H1 (cell line): ENCODE measurements at regions not wholly inside any gene's neighbourhood (a gene's known extent, or its start where the extent isn't known, plus 50 kb on each side); places are given as distances from the start of the nearest gene placed in this dataset.

ENCODE experiments used
- ATF3 ChIP-seq: IDR thresholded peaks from 2 replicates; pipeline ENCODE4 v1.6.1; 2011; ENCODE audit warnings: low read depth, mild to moderate bottlenecking, low read length; ENCODE audit not compliant: insufficient read depth
- CTCF ChIP-seq, 3 experiments: IDR thresholded peaks; 1 replicate in 2 of 3; 2 replicates in 1 of 3; pipeline versions ENCODE4 v1.5.1 to v1.6.1; 2011; ENCODE audit warnings: low read length in 3 of 3, mild to moderate bottlenecking in 3 of 3, inconsistent platforms in 2 of 3, low read depth in 1 of 3, moderate library complexity in 1 of 3; ENCODE audit not compliant: insufficient read depth in 1 of 3; ENCODE audit errors: control extremely low read depth in 1 of 3
- EP300 ChIP-seq, 2 experiments: IDR thresholded peaks; 1 replicate in 1 of 2; 2 replicates in 1 of 2; pipeline ENCODE4 v1.6.1; 2011 to 2012; ENCODE audit warnings: low read depth in 2 of 2, low read length in 2 of 2, mild to moderate bottlenecking in 2 of 2, borderline replicate concordance in 1 of 2, inconsistent platforms in 1 of 2, moderate library complexity in 1 of 2
- KDM5A ChIP-seq: fragments of 200-600 bp; IDR thresholded peaks from 2 replicates; pipeline ENCODE4 v1.7.1; 2012; ENCODE audit warnings: mild to moderate bottlenecking, low read length, inconsistent platforms, mixed read lengths
- POLR2A ChIP-seq, 2 experiments: IDR thresholded peaks; 1 replicate in 1 of 2; 2 replicates in 1 of 2; pipeline ENCODE4 v1.6.1; 2011; ENCODE audit warnings: low read depth in 2 of 2, low read length in 2 of 2, mild to moderate bottlenecking in 2 of 2; ENCODE audit errors: control extremely low read depth in 1 of 2
- ZNF274 ChIP-seq: IDR thresholded peaks from 2 replicates; pipeline ENCODE4 v1.7.0; 2012; ENCODE audit warnings: low read length, borderline replicate concordance; ENCODE audit errors: extremely low read depth
- TF ChIP-seq, protein P1 (sequence below): IDR thresholded peaks from 2 replicates; pipeline ENCODE4 v1.6.1; 2012; ENCODE audit warnings: inconsistent platforms

DNA sequence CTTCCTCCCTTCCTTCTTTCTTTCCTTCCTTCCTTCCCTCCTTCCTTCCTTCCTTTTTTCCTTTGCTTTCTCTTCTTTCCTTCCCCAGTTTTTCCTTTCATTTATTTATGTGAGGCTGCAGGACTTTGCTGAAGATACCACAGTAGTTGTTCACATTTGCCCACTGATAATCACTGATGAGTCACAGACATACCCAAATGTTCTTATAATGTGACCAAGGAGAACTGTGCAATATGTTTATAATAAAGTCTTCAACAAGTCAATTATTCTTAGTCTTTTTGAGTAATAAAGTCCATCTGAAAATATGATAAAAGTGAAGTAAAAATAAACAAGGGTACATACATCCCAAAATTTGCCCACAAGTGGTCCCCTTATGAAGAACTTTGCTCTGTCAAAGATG, 159.7 kb downstream of the GNAI1 start:
- no peak for TF ChIP-seq ZNF274
- no peak for TF ChIP-seq CTCF (IDR thresholded peaks at IDR 0.05; ENCODE audit: control extremely low read depth in 1 of 3, insufficient read depth in 1 of 3, low read depth in 1 of 3, low read length in 3 of 3)
- no peak for TF ChIP-seq POLR2A (IDR thresholded peaks at IDR 0.05; ENCODE audit: control extremely low read depth in 1 of 2, low read depth in 2 of 2, low read length in 2 of 2)
- TF ChIP-seq KDM5A = no peak
- TF ChIP-seq, protein P1, sequence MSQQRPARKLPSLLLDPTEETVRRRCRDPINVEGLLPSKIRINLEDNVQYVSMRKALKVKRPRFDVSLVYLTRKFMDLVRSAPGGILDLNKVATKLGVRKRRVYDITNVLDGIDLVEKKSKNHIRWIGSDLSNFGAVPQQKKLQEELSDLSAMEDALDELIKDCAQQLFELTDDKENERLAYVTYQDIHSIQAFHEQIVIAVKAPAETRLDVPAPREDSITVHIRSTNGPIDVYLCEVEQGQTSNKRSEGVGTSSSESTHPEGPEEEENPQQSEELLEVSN = no peak
- TF ChIP-seq EP300 (IDR thresholded peaks at IDR 0.05; ENCODE audit: borderline replicate concordance in 1 of 2, low read depth in 2 of 2, low read length in 2 of 2) = no peak
- TF ChIP-seq ATF3 = no peak
